ENCODE measurements at regions not wholly inside any gene's neighbourhood (a gene's known extent, or its start where the extent isn't known, plus 50 kb on each side); places are given as distances from the start of the nearest gene placed in this dataset.

GRCh38 chr6:85945459-85946185 is 302.9 kb upstream of the SYNCRIP start:
- DNase-seq, result no peak
- Histone ChIP-seq H3K27ac (no peak overlapping the region), H3K36me3 (no peaks in the 10 kb centered on the region), H3K4me1 (no peaks in the 10 kb centered on the region), H3K4me3 (no peak overlapping the region), H3K9me3 (no peaks in the 10 kb centered on the region), H3K27me3 (no peaks in the 10 kb centered on the region)
- TF ChIP-seq, protein P1, sequence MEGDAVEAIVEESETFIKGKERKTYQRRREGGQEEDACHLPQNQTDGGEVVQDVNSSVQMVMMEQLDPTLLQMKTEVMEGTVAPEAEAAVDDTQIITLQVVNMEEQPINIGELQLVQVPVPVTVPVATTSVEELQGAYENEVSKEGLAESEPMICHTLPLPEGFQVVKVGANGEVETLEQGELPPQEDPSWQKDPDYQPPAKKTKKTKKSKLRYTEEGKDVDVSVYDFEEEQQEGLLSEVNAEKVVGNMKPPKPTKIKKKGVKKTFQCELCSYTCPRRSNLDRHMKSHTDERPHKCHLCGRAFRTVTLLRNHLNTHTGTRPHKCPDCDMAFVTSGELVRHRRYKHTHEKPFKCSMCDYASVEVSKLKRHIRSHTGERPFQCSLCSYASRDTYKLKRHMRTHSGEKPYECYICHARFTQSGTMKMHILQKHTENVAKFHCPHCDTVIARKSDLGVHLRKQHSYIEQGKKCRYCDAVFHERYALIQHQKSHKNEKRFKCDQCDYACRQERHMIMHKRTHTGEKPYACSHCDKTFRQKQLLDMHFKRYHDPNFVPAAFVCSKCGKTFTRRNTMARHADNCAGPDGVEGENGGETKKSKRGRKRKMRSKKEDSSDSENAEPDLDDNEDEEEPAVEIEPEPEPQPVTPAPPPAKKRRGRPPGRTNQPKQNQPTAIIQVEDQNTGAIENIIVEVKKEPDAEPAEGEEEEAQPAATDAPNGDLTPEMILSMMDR (IDR thresholded peaks at IDR 0.05), result no peak
- no peak for TF ChIP-seq POLR2A (IDR thresholded peaks at IDR 0.05)

DNA sequence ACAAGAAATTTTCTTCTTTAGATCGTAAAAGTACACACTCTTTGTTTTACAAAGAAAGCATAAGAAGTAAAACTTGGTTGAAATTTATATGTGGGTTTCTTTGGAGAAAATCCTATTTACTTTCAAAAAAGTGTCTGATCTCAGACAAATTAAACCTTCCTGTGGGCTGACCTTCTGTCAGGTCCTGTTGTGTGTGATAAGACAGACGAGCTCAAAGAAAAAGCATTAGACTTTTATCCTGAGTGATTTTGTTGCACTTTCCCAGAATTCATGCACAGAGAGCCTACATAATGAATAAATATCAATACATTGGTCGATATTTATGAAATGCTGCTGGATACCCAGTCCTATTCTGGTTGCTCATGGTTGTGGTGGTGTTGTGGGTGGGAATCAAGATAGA is 302.1 kb upstream of the SYNCRIP start:
- Histone ChIP-seq H3K4me1 (no peaks in the 10 kb centered on the region), H3K27me3 (no peaks in the 10 kb centered on the region), H3K36me3 (no peaks in the 10 kb centered on the region), H3K9me3 (no peaks in the 10 kb centered on the region), H3K27ac (no peak overlapping the region), H3K4me3 (no peak overlapping the region)
- TF ChIP-seq, protein P1 (IDR thresholded peaks at IDR 0.05), result no peak
- no peak for TF ChIP-seq POLR2A (IDR thresholded peaks at IDR 0.05)
- DNase-seq, result no peak

DNA sequence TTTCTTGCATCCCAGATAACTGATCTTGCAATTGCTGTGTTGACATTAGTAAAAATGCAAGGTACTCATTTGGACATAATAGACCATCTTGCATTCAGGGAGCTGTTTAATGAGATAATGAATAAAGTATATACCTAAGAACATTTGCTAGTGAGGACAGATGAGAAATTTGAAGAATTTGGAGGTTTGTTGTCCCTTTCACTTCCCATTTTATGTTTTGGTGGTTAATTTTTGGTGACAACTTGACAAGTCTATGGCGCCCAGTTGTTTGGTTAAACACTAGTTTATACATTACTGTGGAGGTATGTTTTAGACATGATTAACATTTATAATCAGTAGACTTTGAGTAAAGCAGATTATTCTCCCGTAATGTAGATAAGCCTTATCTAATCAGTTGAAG is 300.2 kb upstream of the SYNCRIP start:
- Histone ChIP-seq H3K4me3 (no peak overlapping the region), H3K27me3 (no peaks in the 10 kb centered on the region), H3K4me1 (no peaks in the 10 kb centered on the region), H3K27ac (no peak overlapping the region), H3K36me3 (no peaks in the 10 kb centered on the region), H3K9me3 (no peaks in the 10 kb centered on the region)
- DNase-seq, result no peak
- TF ChIP-seq POLR2A (IDR thresholded peaks at IDR 0.05), result no peak
- TF ChIP-seq, protein P1 (IDR thresholded peaks at IDR 0.05), result no peak

- TF ChIP-seq POLR2A (IDR thresholded peaks at IDR 0.05), result no peak
- TF ChIP-seq, protein P1 (IDR thresholded peaks at IDR 0.05), result no peak
- H3K36me3 ChIP-seq, result no peaks in the 10 kb centered on the region
- H3K4me3 ChIP-seq, result no peak overlapping the region
- H3K9me3 ChIP-seq, result no peaks in the 10 kb centered on the region
- no peaks in the 10 kb centered on the region for H3K4me1 ChIP-seq
- no peak for DNase-seq
- H3K27ac ChIP-seq, result no peak overlapping the region
- H3K27me3 ChIP-seq, result no peaks in the 10 kb centered on the region
Measured at GRCh38 chr6:85936916-85937315, 294.2 kb upstream of the SYNCRIP start.

DNA sequence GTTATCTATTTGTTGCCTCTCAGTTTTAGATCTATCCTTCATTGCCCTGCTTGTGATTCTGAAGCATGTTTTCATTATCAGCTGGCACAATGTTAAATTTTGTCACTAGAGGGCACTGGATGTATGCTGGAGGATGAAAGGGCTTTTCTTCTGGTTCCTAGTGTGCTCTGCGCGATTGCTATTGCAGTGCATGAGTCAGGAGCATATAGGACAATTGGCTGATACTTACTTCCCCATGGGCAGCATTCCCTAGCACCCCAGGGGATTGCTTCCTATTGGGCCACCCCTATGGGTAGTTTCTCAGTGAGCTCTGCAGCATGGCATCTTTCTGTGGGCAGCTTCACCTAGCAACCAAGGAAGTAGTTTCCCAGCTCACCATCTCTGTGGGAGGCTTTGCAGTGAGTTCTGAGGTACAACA is 280.3 kb upstream of the SYNCRIP start:
- DNase-seq, result no peak
- Histone ChIP-seq H3K27me3 (no peaks in the 10 kb centered on the region), H3K27ac (no peak overlapping the region), H3K4me1 (no peaks in the 10 kb centered on the region), H3K9me3 (no peaks in the 10 kb centered on the region), H3K4me3 (no peak overlapping the region), H3K36me3 (no peaks in the 10 kb centered on the region)
- TF ChIP-seq, protein P1 (IDR thresholded peaks at IDR 0.05), result peak in 4 of 6 experiments; percentile 24 to 52 (median 50)
- TF ChIP-seq POLR2A (IDR thresholded peaks at IDR 0.05), result no peak
